ENCODE measurements at regions not wholly inside any gene's neighbourhood (a gene's known extent, or its start where the extent isn't known, plus 50 kb on each side); places are given as distances from the start of the nearest gene placed in this dataset.
"Not testable (repeated sequence)": the region's sequence is repeated elsewhere in the genome, so short reads cannot be mapped to it uniquely, and the experiment has no call there.

DNA sequence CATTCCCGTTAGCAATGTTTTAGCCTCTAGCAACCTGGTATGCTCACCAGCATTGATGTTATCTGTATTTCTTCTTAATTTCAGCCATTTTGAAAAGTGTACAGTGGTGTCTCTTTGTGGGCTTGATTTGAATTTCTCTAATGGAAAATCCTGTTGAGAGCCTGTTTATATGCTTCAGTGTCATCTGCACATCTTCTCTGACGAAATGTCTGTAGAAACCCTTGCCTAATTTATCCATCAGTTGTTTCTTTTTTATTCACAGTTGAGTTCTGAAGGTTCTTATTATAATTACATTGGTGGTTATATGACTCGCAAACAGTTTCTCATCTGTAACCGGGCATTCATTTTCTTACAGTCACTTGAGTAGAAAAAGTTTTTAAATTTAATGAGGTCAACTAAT, 1195.5 kb downstream of the TMEM121 start:
- DNase-seq (ENCODE audit: low spot score), result not testable (repeated sequence)

- DNase-seq (ENCODE audit: low spot score), result not testable (repeated sequence)
Measured at GRCh38 chr14:106722813-106723687, 1196.7 kb downstream of the TMEM121 start.

- not testable (repeated sequence) for DNase-seq (ENCODE audit: low spot score)
Measured at GRCh38 chr14:106727962-106728361, 1201.6 kb downstream of the TMEM121 start.

DNA sequence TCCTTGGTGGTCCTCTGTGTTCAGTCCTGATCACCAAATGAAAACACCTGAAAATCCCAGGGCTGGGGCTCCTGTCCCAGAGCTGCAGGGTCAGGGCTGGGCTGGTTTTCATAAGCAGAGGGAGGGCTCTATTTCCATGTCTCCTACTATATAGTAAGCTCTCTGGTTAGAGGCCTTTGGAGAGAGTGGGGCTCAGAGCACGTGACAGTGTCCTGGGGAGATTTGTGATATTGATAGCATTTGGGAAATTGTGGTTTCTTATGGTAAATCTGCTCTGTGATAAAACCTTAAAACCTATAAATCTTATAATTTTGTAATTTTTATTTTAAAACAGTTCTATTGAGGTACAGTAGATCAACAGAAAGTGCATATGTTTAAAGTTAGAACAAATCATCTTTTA, 1202.2 kb downstream of the TMEM121 start:
- no peak for DNase-seq (ENCODE audit: low spot score)

- no peak for DNase-seq (ENCODE audit: low spot score)
Measured at GRCh38 chr14:106729551-106729950, 1203.2 kb downstream of the TMEM121 start.

DNA sequence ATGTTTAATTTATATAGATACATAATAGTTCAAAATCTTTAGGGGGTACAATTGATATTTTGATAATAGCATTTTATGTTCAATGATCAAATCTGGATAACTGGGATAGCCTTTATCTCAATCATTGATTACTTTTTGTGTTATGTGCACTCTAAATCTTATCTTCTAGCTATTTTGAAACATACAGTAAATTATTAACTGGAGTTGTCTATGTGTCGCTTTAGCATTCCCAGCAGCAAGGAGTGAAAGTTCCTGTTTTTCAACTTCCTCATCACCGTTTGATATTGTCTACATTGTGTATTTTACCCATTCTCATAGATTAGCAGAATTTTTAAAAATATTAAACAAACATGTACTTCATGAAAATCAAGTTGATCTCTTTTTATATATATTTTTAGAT, 1207.4 kb downstream of the TMEM121 start:
- DNase-seq (ENCODE audit: low spot score), result no peak

DNA sequence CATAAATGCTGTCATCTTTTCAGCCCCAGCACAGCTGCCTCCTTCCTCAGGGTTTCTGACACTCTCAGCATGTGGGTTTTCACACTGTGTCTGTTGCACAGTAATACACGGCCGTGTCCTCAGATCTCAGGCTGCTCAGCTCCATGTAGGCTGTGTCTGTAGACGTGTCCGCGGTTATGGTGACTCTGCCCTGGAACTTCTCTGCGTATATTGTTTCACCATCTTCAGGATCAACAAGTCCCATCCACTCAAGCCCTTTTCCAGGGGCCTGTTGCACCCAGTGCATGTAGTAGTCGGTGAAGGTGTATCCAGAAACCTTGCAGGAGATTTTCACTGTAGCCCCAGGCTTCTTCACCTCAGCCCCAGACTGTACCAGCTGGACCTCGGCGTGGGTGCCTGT, 1210.6 kb downstream of the TMEM121 start:
- no peak for DNase-seq (ENCODE audit: low spot score)

DNA sequence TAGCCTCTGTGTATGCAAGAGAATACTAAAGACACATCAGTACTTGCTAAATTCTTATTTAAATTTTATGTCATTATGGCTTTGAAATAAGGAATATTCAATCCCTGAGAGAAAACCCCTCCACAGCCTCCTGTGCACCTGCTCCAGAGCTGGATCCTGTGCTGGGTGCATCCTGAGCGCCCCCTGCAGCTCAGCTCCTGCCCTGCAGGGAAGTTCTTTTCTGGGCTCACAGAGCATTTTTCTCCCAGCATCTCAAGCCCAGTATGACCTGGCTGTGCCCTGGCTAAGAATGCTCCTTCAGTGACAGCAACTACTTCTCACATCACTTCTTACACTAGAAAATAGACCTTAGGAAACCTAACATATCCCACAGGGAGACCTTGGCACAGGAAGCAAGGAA, 1211.7 kb downstream of the TMEM121 start:
- DNase-seq (ENCODE audit: low spot score), result no peak

DNA sequence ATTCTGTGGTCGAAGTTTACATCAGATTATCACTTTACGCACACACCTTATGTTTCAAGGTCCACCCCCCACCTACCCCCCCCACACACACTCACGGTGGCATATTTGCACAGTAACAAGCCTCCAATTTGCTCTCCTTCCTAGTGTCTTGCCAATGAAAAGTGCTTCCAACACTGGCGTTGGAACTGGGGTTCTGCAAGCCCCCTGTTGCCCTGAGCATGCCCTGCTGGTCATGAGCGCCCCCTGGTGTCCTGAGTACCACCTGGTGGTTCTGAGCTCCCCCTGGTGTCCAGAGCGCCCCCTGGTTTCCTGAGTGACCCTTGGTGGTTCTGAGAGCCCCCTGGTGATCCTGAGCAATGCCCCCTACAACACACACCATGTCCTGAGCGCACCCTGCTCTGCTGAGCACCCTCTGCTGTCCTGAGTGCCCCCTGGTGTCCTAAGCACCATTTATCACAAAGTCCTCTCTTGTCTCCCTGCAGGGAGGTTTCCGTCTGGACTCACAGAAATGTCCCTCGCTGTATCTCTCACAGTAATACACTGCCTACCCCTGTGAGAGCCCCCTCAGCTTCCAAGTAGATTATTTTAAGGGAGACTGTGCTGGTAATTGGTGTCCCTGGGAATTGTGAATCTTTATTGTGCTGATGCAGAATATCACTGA, 1212.3 kb downstream of the TMEM121 start:
- not testable (repeated sequence) for DNase-seq (ENCODE audit: low spot score)

DNA sequence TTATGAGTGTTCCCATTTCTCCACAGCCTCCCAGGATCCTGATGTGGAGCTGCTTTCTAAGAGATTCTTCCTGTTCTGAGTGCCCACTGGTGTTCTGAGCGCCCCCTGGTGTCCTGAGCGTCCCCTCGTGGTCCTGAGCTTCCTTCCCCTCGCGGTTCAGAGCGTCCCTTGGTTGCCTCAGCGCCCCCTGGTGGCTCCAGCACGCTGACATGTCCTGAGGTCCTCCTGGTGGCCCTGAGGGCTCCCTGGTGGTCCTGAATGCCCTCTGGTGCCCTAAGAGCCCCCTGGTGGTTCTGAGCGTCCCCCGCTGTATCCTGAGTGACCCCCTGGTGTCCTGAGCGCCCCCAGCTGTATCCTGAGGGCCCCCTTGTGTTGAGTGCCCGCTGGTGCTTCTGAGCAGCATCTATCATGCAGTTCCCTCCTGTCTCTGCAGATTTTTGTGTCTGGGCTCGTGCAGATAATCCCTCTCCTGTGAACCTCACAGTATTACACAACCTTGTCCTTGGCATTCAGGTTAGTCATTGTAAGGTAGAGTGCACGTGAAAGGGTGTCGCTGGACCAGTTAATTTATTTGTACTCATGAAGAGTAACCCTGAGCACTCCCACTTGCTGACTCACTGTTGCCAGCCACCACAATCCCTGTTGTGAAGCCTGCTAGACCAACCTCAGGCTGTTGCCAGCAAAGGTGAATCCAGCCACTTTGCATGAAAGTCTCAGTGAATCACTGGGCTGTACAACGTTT, 1214.9 kb downstream of the TMEM121 start:
- not testable (repeated sequence) for DNase-seq (ENCODE audit: low spot score)

- DNase-seq (ENCODE audit: low spot score), result not testable (repeated sequence)
Measured at GRCh38 chr14:106745016-106745767, 1218.8 kb downstream of the TMEM121 start.

GRCh38 chr14:106750089-106750488, 1223.7 kb downstream of the TMEM121 start:
- DNase-seq (ENCODE audit: low spot score), result not testable (repeated sequence)

DNA sequence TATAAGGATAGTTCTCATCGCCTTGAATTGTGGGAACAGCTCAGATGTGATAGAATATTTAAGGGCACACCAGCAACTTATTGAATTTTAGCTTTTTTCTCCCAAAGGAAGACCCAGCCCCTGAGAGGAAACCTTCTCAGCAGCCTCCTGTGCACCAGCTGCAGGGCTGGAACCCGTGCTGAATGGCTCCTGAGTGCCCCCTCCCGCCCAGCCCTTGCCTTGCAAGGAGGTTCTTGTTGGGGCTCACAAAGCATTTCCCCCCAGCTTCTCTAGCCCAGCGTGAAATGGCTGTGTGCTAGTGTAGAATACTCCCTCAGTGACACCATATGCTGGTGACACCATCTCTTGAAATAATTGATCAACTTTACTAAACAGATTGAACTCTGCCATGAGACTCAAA, 1227.4 kb downstream of the TMEM121 start:
- not testable (repeated sequence) for DNase-seq (ENCODE audit: low spot score)

DNA sequence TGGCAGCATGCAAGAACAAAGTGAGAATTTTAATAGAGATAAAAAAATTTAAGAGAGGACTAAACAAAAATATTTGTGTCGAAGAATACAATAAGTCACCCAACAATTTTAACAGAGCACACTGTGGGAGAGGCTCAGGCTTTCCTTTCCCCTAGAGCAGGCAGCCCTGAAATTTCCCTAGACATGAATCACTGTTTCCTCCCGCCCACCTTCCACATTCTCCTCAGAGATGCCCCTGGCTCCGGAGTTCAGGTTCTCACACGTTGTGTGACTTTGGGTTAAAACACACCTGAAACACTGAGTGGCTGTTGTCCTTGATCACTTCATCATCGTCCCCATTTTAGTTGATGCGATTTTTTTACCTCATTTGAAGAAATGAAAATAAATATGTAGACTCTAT, 1231.1 kb downstream of the TMEM121 start:
- DNase-seq (ENCODE audit: low spot score), result not testable (repeated sequence)

DNA sequence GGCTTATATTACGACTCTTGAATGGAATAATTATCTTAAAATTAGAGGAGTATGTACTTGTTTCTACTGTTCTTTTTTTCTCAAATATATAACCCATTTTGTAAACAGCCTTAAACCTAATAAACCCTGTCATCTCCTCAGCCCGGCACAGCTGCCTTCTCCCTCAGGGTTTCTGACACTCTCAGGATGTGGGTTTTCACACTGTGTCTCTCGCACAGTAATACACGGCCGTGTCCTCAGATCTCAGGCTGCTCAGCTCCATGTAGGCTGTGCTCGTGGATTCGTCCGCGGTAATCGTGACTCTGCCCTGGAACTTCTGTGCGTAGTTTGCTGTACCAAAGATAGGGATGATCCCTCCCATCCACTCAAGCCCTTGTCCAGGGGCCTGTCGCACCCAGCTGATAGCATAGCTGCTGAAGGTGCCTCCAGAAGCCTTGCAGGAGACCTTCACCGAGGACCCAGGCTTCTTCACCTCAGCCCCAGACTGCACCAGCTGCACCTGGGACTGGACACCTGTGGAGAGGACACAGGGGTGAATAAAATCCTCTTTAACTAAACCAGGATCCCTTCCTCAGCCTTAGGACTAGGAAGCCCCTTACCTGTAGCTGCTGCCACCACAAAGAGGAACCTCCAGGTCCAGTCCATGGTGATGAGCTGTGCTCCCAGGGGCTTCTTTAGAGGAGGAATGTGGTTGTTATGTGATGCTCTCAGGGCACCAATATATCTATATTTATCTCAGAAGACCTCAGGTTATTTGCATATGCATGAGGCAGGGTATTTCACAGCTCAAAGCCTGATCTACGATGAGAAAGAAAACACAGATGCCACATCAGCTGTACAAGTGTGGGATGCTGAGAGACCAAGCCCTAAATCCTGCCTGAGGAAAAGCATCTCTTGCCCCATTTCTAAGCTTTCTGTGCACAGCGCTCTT, 1235.8 kb downstream of the TMEM121 start:
- not testable (repeated sequence) for DNase-seq (ENCODE audit: low spot score)

- not testable (repeated sequence) for DNase-seq (ENCODE audit: low spot score)
Measured at GRCh38 chr14:106764968-106765369, 1238.6 kb downstream of the TMEM121 start.

DNA sequence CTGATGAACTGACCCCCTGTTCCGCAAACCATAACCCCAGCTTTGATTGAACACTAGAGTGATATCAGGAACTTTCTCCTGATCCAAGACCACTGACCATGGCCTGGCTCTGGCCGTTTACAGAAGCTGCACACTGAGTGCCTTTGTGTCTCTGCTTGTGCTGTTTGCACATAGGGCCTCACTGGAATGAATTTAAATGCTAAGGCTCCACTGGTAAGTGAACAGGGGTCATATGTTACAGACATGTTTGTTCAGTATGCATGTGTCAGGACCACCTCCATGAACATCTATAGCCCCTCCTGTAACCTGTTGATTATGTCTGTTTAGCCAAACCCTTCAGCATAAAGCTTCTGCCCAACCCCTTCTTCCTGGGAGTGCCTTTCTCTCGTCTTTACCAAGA, 1239.8 kb downstream of the TMEM121 start:
- DNase-seq (ENCODE audit: low spot score), result no peak

- DNase-seq (ENCODE audit: low spot score), result not testable (repeated sequence)
Measured at GRCh38 chr14:106766551-106767277, 1240.3 kb downstream of the TMEM121 start.

- not testable (repeated sequence) for DNase-seq (ENCODE audit: low spot score)
Measured at GRCh38 chr14:106768230-106768629, 1241.8 kb downstream of the TMEM121 start.
